Activated CD4-positive, alpha-beta memory T cell treated with anti-CD3 and anti-CD28 coated beads, Interleukin-2, amount 10 ng/mL, durations not matched to agents 7 days and 5 days (primary cell): ENCODE measurements at regions not wholly inside any gene's neighbourhood (a gene's known extent, or its start where the extent isn't known, plus 50 kb on each side); places are given as distances from the start of the nearest gene placed in this dataset.
"Not testable (repeated sequence)": the region's sequence is repeated elsewhere in the genome, so short reads cannot be mapped to it uniquely, and the experiment has no call there.

ENCODE experiments used
- CTCF ChIA-PET: fragments of 350-600 bp; sonication (Branson Sonifier 250); formaldehyde crosslinking; loops from one replicate; lab custom pipeline; 2021; ENCODE audit warnings: antibody characterized with exemption, inconsistent platforms; lab: Charles Lee
- POLR2A ChIA-PET: fragments of 350-600 bp; sonication (Branson Sonifier 250); formaldehyde crosslinking; loops from one replicate; lab custom pipeline; 2021; ENCODE audit warnings: antibody characterized with exemption; lab: Charles Lee
- DNase-seq: peaks from one replicate; pipeline ENCODE4 v3.0.0-alpha.2; 2020
- H3K27ac Mint-ChIP-seq: one replicate; pipeline ENCODE4 v1.8.0; 2021; ENCODE audit warnings: mild to moderate bottlenecking, mixed read lengths
- H3K27me3 Mint-ChIP-seq: one replicate; pipeline ENCODE4 v1.8.0; 2021; ENCODE audit warnings: mixed read lengths
- H3K36me3 Mint-ChIP-seq: one replicate; pipeline ENCODE4 v1.8.0; 2021; ENCODE audit warnings: low read depth, mixed read lengths
- H3K4me1 Mint-ChIP-seq: one replicate; pipeline ENCODE4 v1.8.0; 2021; ENCODE audit warnings: mixed read lengths
- H3K4me3 Mint-ChIP-seq: one replicate; pipeline ENCODE4 v1.8.0; 2021; ENCODE audit warnings: mild to moderate bottlenecking, mixed read lengths
- H3K9me3 Mint-ChIP-seq: one replicate; pipeline ENCODE4 v1.8.0; 2021; ENCODE audit warnings: mixed read lengths

DNA sequence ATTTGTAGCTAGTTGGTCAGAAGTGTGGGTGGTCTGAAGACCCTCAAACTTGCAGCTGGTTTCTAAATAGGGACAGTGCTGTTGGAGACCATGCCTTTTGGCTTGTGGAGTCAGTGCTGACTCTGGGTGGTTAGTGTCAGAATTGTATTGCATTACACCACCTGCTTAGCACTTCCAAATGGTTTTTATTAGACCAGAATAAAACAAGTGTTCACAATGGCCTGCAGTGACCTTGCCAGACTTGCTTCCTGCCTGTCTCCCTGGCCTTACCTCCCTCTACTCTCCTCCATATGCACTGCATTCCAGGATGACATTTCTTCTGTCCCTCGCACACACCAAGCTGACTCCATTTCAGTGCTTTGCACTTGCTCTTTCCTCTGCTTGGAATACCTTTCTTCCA, 72.7 kb upstream of the CNIH3 start:
- POLR2A ChIA-PET: interaction anchor here (0.9 to 2.5 kb wide), 5 partner anchors 19 to 80 kb away, joined by 3 to 10 read pairs (median 3); no protein-coding TSS in a partner anchor
- Mint-ChIP-seq H3K36me3 (no peaks in the 10 kb centered on the region), H3K4me1 (peaks cover 27% of the 10 kb centered on the region), H3K9me3 (no peaks in the 10 kb centered on the region), H3K27ac (no peak overlapping the region), H3K4me3 (no peak overlapping the region), H3K27me3 (peaks cover 11% of the 10 kb centered on the region)
- CTCF ChIA-PET: interaction anchor here (0.5 to 2.8 kb wide), 3 partner anchors 12 to 912 kb away, joined by 3 to 15 read pairs (median 6); no protein-coding TSS in a partner anchor
- no peak for DNase-seq

DNA sequence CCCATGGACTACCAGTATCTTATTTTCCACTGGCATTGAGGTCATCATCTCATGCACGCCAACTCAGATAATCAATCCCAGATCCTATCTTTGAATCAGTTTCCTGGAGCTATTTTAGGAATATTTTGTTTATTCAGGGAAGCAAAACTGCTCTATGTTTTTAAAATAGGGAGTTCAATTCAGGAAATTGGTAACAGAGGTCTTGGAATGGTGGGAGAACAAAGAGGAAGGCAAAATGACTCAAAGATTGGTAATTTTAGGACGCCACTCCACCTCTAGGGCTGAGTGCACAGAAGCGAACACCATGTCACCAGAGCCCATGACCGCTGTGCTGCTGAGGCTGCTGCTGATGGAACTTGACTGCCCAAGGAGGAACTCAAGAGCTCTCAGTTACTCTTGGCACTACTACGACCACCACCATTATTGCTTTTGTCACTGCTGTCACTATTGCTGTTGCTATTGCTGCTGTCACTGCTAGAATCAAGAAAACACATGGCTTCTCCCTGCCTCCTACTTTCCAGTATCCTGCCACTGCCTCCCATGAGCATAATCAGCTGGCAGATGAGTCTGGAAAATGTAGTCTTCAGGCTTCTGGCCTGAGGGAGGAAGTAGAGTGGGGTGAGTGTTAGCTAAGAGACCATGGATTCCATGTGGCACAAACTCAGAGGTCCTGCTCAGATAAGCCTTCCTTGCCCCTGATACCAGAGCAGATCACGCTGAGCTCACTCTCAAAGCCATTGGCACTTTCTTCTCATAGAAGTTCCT, 71.6 kb upstream of the CNIH3 start:
- Mint-ChIP-seq H3K36me3 (no peaks in the 10 kb centered on the region), H3K27me3 (peaks cover 9% of the 10 kb centered on the region), H3K4me3 (no peak overlapping the region), H3K9me3 (no peaks in the 10 kb centered on the region), H3K27ac (no peak overlapping the region), H3K4me1 (peaks cover 27% of the 10 kb centered on the region)
- POLR2A ChIA-PET: no interaction called here
- no peak for DNase-seq
- CTCF ChIA-PET: interaction anchor here (1.5 to 2.0 kb wide), 3 partner anchors 11 to 307 kb away, joined by 3 to 6 read pairs (median 5); no protein-coding TSS in a partner anchor

DNA sequence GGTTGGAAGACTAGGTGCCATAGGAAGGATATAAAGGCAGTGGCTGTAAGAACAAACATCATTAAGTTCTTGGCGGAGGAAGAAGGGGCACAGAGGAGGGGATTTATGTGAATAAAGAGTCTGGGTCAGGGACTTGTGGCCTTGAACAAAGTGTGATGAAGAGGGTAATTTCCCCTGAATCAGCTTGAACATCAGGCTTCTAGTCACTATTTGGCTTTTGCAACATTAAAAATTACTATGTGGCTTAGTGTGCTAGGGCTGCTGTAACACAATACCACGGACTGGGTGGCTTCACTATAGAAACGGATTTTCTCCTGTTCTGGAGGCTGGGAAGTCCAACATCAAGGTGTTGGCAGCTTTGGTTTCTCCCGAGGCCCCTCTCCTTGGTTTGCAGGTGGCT, 70.5 kb upstream of the CNIH3 start:
- no peaks in the 10 kb centered on the region for H3K36me3 Mint-ChIP-seq
- H3K4me3 Mint-ChIP-seq: no peak overlapping the region
- CTCF ChIA-PET: interaction anchor here (1.5 to 1.8 kb wide), 2 partner anchors 32 to 306 kb away, joined by 3 to 5 read pairs; no protein-coding TSS in a partner anchor
- H3K4me1 Mint-ChIP-seq: peaks cover 24% of the 10 kb centered on the region
- no peak for DNase-seq
- H3K27me3 Mint-ChIP-seq: peaks cover 3% of the 10 kb centered on the region
- H3K27ac Mint-ChIP-seq: no peak overlapping the region
- POLR2A ChIA-PET: no interaction called here
- H3K9me3 Mint-ChIP-seq: no peaks in the 10 kb centered on the region

DNA sequence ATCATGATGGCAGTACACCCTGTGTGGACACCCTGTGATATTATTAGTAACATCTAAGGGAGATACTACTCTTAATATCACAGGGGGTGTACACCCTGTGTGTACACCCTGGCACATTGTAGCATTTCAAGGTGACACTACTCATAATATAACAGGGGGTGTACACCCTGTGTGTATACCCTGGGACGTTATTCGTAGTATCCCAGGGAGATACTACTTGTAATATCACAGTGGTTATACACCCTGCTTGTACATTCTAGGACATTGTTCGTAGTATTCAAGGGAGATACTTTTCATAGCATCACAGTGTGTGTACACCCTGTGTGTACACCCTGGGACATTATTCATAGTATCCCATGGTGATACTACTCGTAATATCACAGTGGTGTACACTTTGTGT, 67.4 kb upstream of the CNIH3 start:
- no peaks in the 10 kb centered on the region for H3K36me3 Mint-ChIP-seq
- H3K4me3 Mint-ChIP-seq: no peak overlapping the region
- H3K9me3 Mint-ChIP-seq: no peaks in the 10 kb centered on the region
- ChIA-PET CTCF (no interaction called here), POLR2A (no interaction called here)
- peaks cover 4% of the 10 kb centered on the region for H3K4me1 Mint-ChIP-seq
- H3K27ac Mint-ChIP-seq: no peak overlapping the region
- no peak for DNase-seq
- peaks cover under 1% of the 10 kb centered on the region for H3K27me3 Mint-ChIP-seq

DNA sequence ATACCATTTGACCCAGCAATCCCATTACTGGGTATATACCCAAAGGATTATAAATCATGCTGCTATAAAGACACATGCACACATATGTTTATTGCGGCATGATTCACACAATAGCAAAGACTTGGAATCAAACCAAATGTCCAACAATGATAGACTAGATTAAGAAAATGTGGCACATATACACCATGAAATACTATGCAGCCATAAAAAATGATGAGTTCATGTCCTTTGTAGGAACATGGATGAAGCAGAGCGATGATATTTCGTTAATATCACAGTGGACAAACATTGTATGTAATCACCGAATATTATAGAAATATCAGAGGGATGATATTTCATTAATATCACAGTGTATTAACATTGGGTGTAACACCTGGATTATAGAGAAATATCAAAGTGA, 64.9 kb upstream of the CNIH3 start:
- H3K36me3 Mint-ChIP-seq, H3K4me3 Mint-ChIP-seq, H3K9me3 Mint-ChIP-seq, CTCF ChIA-PET, H3K4me1 Mint-ChIP-seq, POLR2A ChIA-PET, H3K27me3 Mint-ChIP-seq, H3K27ac Mint-ChIP-seq, DNase-seq: not testable (repeated sequence)

DNA sequence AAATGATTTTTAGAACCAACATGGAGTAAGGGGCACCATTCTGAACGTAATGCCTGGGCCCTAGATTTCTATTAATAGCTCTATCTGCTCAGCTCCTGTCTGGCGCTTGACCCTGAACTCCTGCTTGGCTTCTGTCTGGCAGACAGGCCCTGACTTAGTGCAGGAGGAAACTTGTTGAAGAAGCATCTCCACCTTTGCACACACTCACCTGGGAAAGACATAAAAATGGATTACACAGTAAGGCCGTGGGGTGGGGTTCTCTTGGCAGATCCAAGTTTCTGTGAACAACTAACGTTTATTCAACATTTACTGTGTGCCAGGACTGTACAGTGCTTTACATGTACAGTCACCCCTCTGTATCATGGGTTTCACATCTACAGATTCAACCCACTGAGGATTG, 62.1 kb upstream of the CNIH3 start:
- Mint-ChIP-seq H3K27me3 (no peaks in the 10 kb centered on the region), H3K36me3 (no peaks in the 10 kb centered on the region), H3K4me3 (no peak overlapping the region), H3K27ac (no peak overlapping the region), H3K4me1 (no peaks in the 10 kb centered on the region), H3K9me3 (no peaks in the 10 kb centered on the region)
- DNase-seq: no peak
- ChIA-PET CTCF (no interaction called here), POLR2A (no interaction called here)

DNA sequence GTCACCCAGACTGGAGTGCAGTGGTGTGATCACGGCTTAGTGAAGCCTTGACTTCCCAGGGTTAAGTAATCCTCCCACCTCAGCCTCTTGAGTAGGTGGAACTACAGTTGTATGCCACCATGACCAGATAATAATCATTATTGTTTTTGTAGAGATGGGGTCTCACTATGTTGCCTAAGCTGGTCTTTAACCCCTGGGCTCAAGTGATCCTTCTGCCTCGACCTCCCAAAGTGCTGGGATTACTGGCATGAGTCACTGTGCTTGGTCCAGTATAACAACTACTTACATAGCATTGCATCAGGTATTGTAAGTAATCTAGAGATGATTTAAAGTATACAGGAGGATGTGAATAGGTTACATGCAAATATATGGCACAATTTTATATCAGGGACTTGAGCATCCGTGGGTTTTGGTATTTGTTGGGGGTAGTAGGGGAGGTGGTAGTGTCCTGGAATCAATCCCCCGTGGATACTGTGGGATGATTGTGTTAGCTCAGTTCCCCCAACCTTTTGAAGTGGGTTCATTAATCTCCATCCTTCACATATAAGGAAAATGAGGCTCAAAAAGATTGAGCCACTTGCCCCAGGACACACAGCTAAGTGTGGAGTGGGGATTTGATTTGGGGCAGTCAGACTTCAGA, 61.4 kb upstream of the CNIH3 start:
- no peak overlapping the region for H3K4me3 Mint-ChIP-seq
- ChIA-PET POLR2A (no interaction called here), CTCF (no interaction called here)

DNA sequence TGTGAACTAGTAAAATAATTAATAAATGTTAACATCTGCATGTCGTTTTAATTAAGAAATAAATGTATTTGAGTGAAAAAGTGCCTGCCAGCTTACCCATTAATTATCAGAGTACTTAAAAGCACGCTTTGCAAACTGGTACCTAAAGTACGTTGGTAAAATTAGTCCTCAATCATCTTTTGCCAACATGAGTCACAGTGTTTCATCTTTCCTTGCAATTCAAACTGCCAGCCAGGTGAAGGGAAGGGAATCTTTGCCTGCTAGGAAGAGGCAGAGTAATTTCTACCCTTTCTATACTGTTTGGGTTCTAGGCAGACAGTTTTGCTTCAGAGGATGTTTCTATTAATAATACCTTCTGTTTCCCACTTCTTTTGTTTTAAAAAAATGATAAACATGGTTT, 57.2 kb upstream of the CNIH3 start:
- CTCF ChIA-PET: no interaction called here
- H3K27ac Mint-ChIP-seq: no peak overlapping the region
- H3K4me1 Mint-ChIP-seq: no peaks in the 10 kb centered on the region
- no peak overlapping the region for H3K4me3 Mint-ChIP-seq
- no peaks in the 10 kb centered on the region for H3K27me3 Mint-ChIP-seq
- DNase-seq: no peak
- H3K9me3 Mint-ChIP-seq: no peaks in the 10 kb centered on the region
- H3K36me3 Mint-ChIP-seq: no peaks in the 10 kb centered on the region
- POLR2A ChIA-PET: no interaction called here

More for the DNA sequence above, 61.4 kb upstream of the CNIH3 start:
- Mint-ChIP-seq H3K27me3 (no peaks in the 10 kb centered on the region), H3K27ac (no peak overlapping the region), H3K36me3 (no peaks in the 10 kb centered on the region), H3K4me1 (no peaks in the 10 kb centered on the region), H3K9me3 (no peaks in the 10 kb centered on the region)
- DNase-seq: no peak

DNA sequence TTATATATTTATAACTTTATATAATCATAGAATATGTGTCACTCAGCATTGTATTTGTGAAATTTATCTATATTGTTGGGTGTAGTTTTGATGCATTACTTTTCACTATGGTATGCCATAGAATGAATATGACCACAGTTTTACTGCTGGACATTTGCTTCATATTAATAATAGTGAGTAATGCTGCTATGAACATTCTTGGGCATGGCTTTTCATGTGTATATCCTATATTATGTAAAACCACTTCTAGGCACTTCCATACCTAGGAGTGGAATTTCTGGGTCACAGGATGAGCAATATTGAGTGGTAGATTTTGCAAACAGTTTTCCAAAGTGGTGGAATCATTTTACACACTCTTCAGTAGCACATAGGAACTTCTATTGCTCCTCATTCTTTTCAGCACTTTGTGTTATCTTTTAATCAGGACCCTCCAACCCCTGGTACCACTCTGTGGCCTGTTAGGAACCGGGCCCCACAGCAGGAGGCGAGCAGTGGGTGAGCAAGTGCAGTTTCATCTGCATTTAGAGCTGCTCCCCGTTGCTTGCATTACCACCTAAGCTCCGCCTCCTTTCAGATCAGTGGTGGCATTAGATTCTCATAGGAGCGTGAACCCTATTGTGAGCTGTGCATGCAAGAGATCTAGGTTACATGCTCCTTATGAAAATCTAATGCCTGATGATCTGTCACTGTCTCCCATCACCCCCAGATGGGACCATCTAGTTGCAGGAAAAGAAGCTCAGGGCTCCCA, 56.0 kb upstream of the CNIH3 start:
- Mint-ChIP-seq H3K27me3 (no peaks in the 10 kb centered on the region), H3K27ac (no peak overlapping the region), H3K9me3 (no peaks in the 10 kb centered on the region), H3K36me3 (no peaks in the 10 kb centered on the region), H3K4me1 (no peaks in the 10 kb centered on the region), H3K4me3 (no peak overlapping the region)
- ChIA-PET POLR2A (no interaction called here), CTCF (interaction anchor here (0.6 kb wide), 1 partner anchor 304 kb away, joined by 6 read pairs; no protein-coding TSS in a partner anchor)
- DNase-seq: no peak

DNA sequence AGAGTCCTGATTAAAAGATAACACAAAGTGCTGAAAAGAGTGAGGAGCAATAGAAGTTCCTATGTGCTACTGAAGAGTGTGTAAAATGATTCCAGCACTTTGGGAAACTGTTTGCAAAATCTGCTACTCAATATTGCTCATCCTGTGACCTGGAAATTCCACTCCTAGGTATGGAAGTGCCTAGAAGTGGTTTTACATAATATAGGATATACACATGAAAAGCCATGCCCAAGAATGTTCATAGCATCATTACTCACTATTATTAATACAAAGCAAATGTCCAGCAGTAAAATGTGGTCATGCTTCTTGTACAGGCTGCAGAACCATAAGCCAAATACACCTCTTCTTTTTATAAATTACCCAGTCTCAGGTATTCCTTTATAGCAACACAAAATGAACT, 53.2 kb upstream of the CNIH3 start:
- DNase-seq, H3K36me3 Mint-ChIP-seq, H3K27me3 Mint-ChIP-seq, H3K27ac Mint-ChIP-seq, CTCF ChIA-PET, H3K4me3 Mint-ChIP-seq, POLR2A ChIA-PET, H3K4me1 Mint-ChIP-seq, H3K9me3 Mint-ChIP-seq: not testable (repeated sequence)

DNA sequence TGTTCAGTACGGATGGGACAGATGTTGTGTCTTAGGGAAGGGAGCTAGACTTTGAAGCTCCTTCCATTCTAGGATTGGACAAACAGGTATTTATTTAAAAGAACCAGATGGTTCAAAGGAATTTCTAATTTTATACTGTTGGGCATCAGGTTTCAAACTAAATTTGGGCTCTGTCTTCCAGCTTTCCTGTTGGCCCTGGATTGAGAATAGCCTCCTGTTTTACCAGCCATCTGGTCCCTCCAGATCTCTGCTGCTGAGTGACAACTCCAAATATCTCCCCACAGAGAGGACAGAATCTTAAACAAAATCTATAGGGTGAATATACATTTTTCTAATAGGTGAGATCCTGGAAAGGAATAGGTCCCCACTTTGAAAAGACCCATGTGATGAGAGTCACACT, 52.5 kb upstream of the CNIH3 start:
- Mint-ChIP-seq H3K4me1 (no peaks in the 10 kb centered on the region), H3K27me3 (no peaks in the 10 kb centered on the region), H3K36me3 (no peaks in the 10 kb centered on the region), H3K4me3 (no peak overlapping the region), H3K27ac (no peak overlapping the region), H3K9me3 (no peaks in the 10 kb centered on the region)
- CTCF ChIA-PET: no interaction called here
- POLR2A ChIA-PET: no interaction called here
- DNase-seq: no peak

DNA sequence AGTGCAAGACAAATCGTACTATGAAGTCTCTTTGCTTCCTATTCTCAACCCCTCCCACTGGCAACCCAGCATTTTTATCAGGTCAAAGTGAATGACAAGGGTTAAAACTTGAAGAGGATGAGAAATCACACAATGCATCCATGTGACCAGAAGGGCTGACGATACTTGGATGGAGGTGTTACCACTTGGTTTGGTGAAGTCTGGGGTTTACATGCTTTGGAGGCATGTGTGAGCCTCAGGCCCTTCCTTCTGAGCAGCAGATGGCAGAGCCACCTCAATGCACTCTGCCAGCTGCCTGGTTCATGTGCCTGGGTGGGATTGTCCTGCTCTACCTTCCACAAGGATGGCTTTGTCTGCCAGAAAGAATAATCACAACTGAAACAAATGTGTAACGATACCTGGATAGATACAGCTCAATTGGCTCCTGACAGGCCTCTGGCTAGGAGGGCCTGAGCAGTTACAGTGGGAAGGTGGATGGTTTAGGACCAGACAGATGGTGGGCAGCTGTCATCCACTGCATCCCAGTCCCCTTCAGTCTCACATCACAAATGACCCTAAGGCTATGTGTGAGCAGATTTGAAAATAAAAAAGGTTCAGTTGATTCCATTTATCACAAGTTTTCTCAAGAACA, 51.5 kb upstream of the CNIH3 start:
- no peak for DNase-seq
- Mint-ChIP-seq H3K27ac (no peak overlapping the region), H3K27me3 (no peaks in the 10 kb centered on the region), H3K9me3 (no peaks in the 10 kb centered on the region), H3K4me1 (no peaks in the 10 kb centered on the region), H3K36me3 (no peaks in the 10 kb centered on the region), H3K4me3 (no peak overlapping the region)
- CTCF ChIA-PET: no interaction called here
- POLR2A ChIA-PET: no interaction called here

DNA sequence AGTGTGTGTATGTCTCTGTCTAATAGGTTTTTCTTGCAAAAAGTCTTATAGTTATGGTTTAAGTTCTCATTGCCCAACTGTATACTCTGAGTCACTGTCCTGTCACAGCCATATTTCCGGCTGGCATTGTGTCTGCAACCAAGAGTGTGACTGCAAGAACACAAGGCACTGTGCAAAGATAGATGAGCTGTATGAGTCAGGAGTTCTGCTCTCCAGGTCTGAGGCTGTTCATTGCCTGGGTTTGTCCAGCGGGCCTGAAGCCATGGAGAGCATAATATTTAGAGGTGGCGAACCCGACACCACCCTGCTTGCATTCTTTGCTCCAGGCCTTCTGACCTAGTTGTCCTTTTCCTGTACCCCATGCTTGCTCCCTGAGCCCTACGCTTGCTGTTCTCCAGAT, 50.9 kb upstream of the CNIH3 start:
- ChIA-PET CTCF (no interaction called here), POLR2A (no interaction called here)
- DNase-seq: no peak
- Mint-ChIP-seq H3K27ac (no peak overlapping the region), H3K4me3 (no peak overlapping the region), H3K9me3 (no peaks in the 10 kb centered on the region), H3K4me1 (no peaks in the 10 kb centered on the region), H3K36me3 (no peaks in the 10 kb centered on the region), H3K27me3 (no peaks in the 10 kb centered on the region)
